AG20443 (cell line): ENCODE measurements at regions not wholly inside any gene's neighbourhood (a gene's known extent, or its start where the extent isn't known, plus 50 kb on each side); places are given as distances from the start of the nearest gene placed in this dataset.
"Not testable (repeated sequence)": the region's sequence is repeated elsewhere in the genome, so short reads cannot be mapped to it uniquely, and the experiment has no call there.

Source experiments
- DNase-seq: peaks from one replicate; pipeline ENCODE4 v3.0.0; 2012; ENCODE audit warnings: low spot score, mixed read lengths

- DNase-seq = peak; percentile 19
Observed at GRCh38 chr3:4897765-4898453, 81.3 kb upstream of the BHLHE40 start.

GRCh38 chr3:4898454-4899313 is 80.6 kb upstream of the BHLHE40 start:
- peak; percentile 18 for DNase-seq

GRCh38 chr3:4899710-4900109 is 79.5 kb upstream of the BHLHE40 start:
- no peak for DNase-seq

GRCh38 chr3:4900298-4900697 is 78.9 kb upstream of the BHLHE40 start:
- no peak for DNase-seq

GRCh38 chr3:4904811-4905695 is 74.2 kb upstream of the BHLHE40 start:
- no peak for DNase-seq

- DNase-seq = no peak
Observed at GRCh38 chr3:4906107-4906621, 73.1 kb upstream of the BHLHE40 start.

- no peak for DNase-seq
Observed at GRCh38 chr3:4907050-4907449, 72.2 kb upstream of the BHLHE40 start.

- no peak for DNase-seq
Observed at GRCh38 chr3:4907643-4908432, 71.4 kb upstream of the BHLHE40 start.

- no peak for DNase-seq
Observed at GRCh38 chr3:4908433-4909156, 70.6 kb upstream of the BHLHE40 start.

- DNase-seq = no peak
Observed at GRCh38 chr3:4914464-4914863, 64.8 kb upstream of the BHLHE40 start.

GRCh38 chr3:4921589-4921988 is 57.6 kb upstream of the BHLHE40 start:
- not testable (repeated sequence) for DNase-seq

- DNase-seq = no peak
Observed at GRCh38 chr3:4926892-4927291, 52.3 kb upstream of the BHLHE40 start.

- no peak for DNase-seq
Observed at GRCh38 chr3:4928277-4928789, 50.9 kb upstream of the BHLHE40 start.
